GM19023 (cell line): ENCODE measurements at regions not wholly inside any gene's neighbourhood (a gene's known extent, or its start where the extent isn't known, plus 50 kb on each side); places are given as distances from the start of the nearest gene placed in this dataset.
"Not testable (repeated sequence)": the region's sequence is repeated elsewhere in the genome, so short reads cannot be mapped to it uniquely, and the experiment has no call there.

Experiments
- ATAC-seq: cut with Tn5 transposase; IDR thresholded peaks from one replicate; pipeline ENCODE4 v1.9.1; 2021; ENCODE audit warnings: mild to moderate bottlenecking, moderate library complexity; ENCODE audit not compliant: unreplicated experiment

DNA sequence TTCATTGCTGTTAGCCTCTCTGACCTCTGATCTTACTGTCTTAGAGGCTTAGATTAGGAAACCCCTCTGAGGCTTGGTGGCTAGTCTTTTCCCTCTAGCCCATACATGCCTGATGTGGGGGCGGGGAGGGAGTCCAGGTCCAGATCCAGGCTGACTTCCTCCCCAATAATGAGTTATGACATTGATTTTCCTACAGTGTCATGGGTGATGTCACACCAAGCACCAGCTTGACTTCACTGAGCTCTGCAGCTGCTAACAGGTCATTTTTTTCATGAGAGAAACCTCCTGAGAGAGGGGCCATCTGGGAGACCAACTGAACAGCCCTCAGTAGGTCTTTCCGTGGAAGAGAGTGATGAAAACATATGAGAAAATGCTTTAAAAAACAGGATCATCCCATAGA, 180.2 kb upstream of the N4BP1 start:
- no peak for ATAC-seq

DNA sequence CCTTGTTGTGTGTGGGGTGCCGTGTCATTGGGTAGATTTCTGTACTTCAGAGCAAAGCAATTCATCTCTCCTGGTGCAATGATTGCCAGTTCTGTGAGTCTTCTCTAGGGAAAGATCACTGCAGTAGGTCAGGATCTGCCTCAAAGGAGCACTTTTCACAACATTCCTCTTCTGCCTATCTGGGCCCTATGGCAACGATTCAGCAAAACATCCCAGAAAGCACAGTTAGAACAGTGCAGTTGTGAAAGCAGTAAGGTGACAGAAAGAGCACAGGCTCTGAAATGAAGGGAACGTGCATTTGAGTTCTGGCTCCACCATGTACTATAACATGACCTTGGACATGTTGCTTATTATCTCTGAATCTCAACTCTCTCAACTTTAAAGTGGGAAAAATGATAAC, 178.5 kb upstream of the N4BP1 start:
- ATAC-seq, result no peak

DNA sequence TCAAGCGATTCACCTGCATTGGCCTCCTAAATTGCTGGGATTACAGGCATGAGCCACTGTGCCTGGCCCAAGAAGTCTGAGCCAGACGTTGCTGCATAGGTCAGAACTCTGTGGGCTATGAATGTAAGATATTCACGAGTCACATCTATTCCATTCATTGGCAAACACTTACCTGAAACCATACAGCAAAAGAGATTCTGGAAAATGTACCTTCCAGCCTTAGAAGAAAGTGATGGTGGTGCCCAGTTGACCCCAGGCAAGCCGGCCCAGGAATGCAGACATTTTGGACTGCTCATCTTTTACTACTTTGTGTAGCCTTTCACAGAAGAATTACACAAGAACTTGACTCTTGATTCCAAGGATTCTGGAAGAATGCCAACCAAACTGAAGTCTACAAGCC, 135.6 kb upstream of the N4BP1 start:
- ATAC-seq, result no peak

DNA sequence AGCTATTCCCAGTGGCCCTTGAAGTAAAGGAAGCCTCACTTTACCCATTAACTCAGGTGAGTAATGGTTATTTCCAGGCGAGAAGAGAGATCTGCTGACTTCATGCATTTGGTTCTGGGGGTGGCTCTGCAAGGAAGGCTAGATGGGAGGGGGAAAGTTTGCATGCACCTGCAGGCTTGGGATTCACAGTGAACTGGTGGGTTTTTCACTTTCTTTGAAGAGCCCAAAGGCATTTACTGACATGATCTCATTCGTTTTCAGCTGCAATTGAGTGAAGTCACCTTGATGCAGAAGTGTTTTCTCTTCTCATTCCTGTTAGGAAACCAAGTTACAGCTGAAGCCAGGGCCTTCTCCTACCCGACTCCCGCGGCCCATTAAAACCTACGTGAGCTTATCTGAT, 131.0 kb upstream of the N4BP1 start:
- no peak for ATAC-seq

DNA sequence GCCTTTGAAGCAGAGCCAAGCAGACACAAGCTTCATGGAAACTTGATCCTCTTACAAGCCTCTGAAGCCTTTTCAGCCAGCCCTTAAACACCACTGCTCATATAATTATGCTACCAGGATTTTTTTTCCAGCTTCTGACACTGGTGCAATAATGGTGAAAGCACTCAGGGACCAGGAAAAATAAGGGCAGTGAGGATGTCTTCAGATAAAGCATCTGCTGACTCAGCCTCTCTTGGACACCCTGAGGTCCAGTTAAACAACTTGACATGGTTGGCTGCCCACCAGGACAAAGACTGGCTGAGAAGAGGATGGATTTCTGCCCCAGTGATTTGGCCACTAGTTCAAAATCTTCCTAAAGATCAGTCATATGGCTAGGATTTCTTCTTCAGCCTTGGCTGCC, 124.2 kb upstream of the N4BP1 start:
- ATAC-seq, result no peak

DNA sequence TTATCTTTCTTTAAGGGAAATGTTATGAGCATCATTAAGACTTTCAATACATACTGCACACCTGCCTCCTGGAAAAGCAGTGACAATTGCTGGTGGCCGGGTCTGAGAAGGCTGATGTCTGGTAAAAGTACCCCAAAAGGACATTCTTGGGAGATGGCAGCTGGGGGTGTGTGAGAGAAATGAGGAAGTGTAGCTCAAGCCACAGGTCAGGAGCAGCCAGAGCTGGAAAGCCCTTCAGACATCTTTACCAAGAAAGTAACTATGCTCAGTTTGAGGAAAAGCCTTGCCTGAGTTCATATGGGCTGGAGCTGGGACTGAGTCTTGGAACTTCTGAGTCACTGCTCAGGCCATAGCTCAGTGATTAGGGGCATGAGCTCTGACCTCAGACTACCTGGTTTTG, 94.7 kb upstream of the N4BP1 start:
- no peak for ATAC-seq

DNA sequence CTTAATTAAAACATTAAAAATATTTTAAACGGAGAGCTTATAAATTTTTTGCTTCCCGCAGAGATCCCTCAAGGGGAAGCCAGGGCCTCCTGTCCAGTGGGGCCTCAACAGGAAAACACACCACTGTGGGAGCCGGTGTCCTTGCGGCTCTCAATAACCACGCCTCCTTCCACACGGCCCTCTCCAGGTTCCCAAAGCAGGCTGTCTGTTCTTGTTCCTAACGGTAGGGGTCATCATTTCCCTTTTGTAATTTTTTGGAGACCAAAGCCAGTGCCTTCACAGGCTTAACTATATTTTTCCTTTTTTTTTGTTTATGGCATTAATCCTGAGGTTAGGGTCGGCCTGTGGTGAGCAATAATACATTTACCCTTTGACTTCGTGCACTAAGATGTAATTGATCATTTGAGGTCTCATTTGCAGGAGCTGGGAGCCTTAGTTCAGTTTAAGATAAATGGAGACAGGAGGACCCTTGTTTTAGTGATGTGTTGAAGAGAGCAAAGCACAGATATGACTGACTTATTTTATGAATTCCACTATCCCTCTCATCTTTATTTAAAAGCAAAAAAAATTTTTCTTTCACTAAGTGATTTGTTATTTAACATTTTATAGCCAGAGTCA, 77.5 kb upstream of the N4BP1 start:
- ATAC-seq, result peak; percentile 79

DNA sequence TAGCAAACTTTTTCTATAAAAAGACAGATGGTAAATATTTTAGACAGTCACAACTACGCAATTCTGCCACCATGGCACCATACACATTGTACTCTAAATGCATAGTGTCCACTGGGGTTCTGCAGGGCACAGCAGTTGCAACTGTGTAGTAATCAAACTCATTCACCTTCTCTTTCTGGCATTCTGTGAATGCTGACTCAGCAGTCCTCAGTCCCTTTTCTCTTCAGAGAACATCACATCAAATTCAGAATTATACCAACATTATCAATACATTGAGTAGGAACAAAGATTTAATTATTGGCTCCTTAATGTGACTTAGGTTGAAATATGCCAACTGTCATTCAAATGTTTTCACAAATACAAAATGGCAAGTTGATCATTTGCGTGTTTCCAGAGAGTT, 74.2 kb upstream of the N4BP1 start:
- ATAC-seq, result no peak

DNA sequence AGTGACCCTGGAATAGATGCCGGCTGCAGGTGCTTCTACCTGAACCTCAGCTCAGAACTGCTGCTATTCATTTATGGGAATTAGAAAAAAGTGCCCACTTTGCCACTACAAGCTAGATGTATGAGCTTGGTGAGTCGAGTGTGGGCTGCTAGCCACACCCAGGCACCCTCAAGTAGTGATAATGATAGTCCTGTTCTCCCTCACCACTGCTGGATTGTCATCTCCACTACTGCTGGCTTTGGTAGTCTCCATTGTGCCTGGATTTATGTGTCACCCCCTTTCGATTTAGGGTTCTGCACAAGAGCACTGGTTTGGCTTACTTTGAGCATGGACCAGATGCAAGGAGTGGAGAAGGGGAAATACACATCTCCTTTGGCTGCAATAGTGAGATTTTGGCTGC, 73.0 kb upstream of the N4BP1 start:
- ATAC-seq, result no peak

DNA sequence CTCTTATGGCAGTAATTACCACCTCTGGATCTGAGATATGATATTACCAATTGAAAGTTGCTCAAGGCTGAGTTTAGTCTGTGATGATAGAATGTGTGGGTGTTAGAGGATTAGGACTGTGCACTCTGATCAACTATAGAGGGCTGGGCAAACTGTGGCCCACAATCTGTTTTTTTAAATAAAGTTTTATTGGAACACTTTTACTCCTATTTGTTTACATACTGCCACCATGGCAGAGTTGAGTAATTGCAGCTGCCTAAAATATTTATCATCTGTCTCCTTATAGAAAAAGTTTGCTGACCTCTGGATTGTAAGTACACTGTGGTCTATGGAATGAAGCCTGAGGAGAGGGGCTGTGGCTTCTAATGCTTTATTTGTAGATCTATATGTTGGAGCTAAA, 71.5 kb upstream of the N4BP1 start:
- ATAC-seq, result no peak

DNA sequence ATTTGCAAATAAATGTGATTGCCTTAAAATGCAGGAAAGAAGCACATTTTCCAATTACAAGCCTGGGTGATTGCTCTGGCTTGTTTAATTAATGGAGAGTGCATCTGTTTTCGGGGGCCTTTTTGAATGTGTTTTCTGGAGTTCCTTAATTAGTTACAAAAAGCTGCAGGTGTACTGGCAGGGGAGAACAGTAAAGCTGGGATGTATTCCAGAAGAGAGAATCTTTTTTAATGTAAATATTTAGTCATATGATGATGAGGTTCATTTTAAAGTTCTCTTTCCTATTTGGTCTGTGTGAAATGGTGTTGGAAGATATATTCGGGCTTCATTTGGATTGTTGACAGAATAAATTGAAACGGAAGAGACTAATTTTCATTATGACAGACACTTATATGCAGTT, 70.9 kb upstream of the N4BP1 start:
- ATAC-seq, result no peak

DNA sequence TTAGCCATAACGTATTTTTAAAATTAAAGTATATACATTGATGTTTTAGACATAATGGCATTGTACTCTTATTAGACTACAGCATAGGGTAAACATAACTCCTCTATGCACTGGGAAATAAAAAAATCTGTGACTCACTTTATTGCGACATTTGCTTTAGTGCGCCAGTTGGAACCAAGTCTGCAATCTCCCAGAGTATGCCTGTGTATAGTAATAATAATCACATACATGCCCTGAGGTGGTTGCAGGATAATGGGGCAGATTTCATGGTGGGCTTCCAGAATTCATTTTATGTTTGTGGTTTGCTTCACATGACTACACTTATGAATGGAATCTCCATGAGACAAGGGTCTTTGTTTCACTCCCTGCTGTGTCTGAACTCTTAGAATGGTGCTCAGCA, 66.9 kb upstream of the N4BP1 start:
- ATAC-seq, result no peak

DNA sequence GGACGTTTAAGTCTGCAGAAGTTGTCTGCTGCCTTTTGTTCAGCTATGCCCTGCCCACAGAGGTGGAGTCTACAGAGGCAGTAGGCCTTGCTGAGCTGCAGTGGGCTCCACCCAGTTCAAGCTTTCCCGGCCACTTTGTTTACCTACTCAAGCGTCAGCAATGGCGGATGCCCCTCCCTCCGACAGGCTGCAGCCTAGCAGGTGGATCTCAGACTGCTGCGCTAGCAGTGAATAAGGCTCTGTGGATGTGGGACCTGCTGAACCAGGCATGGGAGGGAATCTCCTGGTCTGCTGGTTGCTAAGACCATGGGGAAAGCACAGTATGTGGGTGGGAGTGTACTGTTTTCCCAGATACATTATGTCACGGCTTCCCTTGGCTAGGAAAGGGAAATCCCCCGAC, 58.2 kb upstream of the N4BP1 start:
- ATAC-seq, result not testable (repeated sequence)

DNA sequence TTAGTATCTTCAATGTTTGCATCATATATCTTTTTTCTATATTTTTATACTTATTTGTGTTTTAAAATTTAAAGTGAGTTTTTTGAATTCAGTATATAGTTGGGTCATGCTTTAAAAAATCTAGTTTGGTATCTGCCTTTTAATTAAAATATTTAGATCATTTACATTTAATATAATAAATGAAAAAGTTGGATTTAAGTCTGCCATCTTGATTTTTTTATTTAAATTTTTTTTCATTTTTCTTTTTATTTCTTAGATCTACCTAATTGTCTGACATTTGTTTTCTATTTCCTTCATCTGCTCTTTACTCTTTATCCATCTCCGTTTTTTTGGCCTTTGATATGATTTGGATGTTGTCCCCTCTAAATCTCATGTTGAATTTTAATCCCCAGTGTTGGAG, 50.0 kb upstream of the N4BP1 start:
- no peak for ATAC-seq
